GM18870 (cell line): ENCODE measurements at regions not wholly inside any gene's neighbourhood (a gene's known extent, or its start where the extent isn't known, plus 50 kb on each side); places are given as distances from the start of the nearest gene placed in this dataset.
"Not testable (repeated sequence)": the region's sequence is repeated elsewhere in the genome, so short reads cannot be mapped to it uniquely, and the experiment has no call there.

Source experiments
- ATAC-seq: cut with Tn5 transposase; IDR thresholded peaks from one replicate; pipeline ENCODE4 v1.9.1; 2021; ENCODE audit warnings: moderate library complexity; ENCODE audit not compliant: unreplicated experiment

DNA sequence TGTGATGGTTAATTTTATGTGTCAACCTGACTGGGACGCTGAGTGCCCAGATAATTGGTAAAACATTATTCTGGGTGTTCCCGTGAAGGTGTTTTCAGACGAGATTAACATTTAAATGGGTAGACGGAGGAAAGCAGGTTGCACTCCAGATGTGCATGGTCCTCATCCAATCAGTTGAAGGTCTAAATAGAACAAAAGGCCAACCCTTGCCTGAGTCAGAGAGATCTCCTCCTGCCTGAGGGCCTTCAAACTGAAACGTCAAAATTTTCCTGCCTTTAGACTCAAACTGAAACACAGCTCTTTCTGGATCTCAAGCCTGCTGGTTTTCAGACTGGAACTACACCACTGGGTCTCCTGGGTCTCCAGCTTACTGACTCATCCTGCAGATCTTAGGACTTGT is 73.5 kb downstream of the NPIPA8 start:
- ATAC-seq, result not testable (repeated sequence)

DNA sequence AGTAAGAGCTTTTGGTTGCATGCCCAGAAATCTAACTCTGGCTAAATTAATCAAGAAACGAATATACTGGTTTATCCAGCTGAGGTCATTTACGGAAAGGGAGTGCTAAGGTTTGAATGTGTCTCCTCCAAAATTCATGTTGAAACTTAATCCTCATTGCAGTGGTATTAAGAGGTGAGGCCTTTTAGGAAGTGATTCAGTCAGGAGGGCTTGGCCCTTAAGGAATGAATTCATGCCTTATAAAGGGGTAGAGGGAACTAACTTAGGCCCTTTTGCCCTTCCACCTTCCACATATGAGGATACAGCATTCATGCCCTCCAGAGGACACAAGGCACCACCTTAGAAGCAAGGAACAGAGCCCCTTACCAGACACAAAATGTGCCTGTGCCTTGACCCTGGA is 74.7 kb downstream of the NPIPA8 start:
- ATAC-seq, result not testable (repeated sequence)

DNA sequence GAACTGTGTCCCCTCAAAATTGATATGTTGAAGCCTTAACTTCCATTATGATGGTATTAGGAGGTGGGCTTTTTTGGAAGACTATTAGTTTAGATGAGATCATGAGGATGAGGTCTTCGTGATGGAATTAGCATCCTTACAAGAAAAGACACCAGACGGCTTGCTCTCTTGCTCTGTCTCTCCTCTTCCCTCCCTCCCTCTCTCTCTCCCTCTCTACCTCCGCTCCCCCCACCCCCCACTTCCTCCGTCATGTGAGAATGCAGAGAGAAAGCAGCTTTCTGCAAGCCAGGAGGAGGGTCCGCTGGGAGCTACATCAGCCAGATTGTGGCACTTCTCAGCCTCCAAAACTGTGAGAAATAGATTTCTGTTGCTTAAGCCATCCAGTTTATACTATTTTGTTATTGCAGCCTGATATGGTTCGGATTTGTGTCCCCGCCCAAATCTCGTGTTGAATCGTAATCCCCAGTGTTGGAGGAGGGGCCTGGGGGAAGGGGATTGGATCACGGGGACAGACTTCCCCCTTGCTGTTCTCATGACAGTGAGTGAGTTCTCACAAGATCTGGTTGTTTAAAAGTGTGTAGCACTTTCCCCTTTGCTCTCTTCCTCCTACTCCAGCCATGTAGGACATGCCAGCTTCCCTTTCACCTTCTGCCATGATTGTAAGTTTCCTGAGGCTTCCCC is 76.9 kb downstream of the NPIPA8 start:
- not testable (repeated sequence) for ATAC-seq

DNA sequence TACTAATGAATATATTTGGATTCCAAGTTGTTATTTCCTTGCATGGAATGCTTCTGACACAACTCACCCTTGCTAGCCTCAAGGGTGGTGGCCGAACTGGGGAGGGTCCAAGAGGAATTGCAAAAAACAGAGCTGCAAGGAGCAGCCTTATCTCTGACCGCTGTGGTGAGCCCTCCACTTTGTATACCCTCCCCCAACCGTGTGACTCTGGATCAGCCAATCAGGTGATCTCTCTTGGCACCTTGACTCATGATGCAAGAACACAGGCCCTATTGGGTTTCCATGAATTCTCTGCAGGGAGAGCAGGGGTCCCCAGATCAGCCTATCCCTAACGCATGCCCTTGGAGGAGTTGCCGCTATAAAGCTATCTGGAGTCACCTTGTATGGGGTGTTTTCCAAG is 83.6 kb downstream of the NPIPA8 start:
- not testable (repeated sequence) for ATAC-seq

DNA sequence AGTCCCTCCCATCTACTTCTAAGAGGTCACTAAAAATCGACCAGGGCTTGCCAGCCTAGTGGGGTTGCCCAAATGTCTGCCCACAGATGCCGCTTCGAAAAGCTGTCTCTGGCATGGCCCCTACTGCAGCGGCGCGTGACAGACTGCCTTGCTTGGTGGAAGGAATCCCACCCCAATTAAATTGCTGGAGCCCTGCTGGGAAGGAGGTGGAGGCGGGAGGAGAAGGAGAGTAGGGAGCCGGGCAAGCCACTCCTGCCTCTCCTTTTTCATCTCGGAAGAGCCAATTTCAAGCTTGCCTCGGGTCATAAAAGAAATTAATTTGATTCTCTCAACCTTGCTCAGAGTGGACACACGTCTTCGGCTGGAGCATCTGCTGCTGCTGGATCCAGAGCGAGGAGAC is 106.0 kb downstream of the NPIPA8 start:
- not testable (repeated sequence) for ATAC-seq

DNA sequence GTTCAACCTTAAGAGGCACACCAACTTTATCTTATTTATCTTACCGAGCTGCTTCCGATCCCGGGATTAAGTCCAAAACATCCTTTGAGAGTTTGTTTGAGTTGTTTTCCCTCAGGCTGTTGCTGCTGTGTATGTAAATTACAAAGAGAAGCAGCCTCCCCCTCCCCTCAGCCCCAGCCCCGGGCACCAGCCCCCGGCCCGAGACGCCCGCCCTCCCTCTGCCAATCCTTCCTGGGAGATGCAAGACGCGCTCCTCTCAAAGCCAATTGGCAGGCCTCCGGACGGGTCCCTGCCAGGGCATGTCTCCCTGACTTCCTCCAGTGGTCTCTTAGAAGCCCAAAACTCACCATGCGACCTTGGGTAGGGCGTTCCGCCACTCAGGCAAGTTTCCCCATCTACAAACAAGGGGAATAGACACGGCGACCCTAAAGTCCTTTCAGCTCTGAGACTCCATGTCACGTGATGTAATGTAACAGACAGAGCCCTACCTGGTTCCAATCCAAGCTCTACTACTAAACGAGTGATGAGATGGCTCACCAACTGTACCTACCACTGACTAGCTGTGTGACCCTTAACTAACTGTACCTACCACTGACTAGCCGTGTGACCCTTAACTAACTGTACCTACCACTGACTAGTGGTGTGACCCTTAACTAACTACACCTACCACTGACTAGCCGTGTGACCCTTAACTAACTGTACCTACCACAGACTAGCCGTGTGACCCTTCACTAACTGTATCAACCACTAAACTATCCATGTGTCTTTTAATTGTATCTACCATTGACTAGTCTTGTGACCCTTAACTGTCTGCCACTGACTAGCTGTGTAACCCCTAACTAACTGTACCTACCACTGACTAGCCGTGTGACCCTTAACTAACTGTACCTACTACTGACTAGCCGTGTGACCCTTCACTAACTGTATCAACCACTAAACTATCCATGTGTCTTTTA is 114.2 kb downstream of the NPIPA8 start:
- ATAC-seq, result not testable (repeated sequence)

DNA sequence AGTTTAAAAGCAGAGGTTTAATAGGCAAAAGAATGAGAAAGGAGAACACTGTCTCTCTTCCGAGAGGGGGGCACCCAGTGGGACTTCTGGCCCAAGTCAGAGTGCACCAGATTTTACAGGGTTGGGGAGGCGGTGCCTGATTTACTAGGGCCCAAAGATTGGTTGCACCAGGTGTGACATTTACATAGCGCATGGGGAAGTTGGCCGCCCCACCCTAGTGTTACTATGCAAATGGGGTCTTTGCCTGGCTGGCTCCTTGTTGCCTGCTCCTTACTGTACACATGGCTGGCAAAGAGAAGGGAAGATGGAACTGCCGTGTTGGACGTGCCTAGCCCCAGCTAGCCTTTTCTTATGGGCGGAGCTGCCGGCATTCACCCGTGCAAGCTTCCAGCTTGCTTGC is 118.8 kb downstream of the NPIPA8 start:
- not testable (repeated sequence) for ATAC-seq

DNA sequence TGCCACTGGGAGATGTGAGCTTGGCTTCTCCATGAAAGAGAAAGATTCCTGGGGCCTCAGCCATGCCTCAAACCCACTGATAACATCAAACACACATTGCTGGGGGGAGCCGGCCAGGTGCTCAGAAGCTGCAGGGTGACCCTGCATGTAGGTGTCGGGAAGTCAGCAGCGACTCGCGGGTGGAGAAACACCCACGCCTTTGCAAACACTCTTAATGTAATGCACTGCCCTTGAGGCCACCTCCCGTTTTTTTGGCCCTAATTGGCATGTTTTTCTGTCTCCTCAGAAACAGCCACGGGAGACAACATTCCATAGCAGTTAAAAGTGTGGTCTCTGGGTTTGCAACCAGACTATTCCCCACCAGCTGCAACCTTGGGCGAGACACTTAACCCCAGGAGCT is 119.7 kb downstream of the NPIPA8 start:
- ATAC-seq, result not testable (repeated sequence)

DNA sequence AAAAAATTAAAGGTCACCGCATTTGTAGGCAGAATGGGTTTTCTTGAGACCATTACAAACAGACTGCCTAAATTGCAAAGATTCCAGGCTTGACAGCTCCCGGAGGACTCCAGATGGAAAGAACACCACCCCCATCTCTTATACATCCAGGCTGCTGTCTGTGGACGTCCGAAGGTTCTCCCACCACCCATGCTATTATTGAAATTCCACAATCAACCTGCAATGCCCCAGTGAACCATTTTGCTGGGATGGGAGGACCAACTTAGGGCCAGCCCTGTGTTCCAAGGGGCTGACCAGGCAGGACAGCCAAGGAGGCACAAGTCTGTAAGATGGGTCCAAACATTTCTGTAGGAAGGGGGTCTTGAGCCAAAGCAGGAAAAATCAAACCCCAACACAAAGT is 122.7 kb downstream of the NPIPA8 start:
- ATAC-seq, result not testable (repeated sequence)

DNA sequence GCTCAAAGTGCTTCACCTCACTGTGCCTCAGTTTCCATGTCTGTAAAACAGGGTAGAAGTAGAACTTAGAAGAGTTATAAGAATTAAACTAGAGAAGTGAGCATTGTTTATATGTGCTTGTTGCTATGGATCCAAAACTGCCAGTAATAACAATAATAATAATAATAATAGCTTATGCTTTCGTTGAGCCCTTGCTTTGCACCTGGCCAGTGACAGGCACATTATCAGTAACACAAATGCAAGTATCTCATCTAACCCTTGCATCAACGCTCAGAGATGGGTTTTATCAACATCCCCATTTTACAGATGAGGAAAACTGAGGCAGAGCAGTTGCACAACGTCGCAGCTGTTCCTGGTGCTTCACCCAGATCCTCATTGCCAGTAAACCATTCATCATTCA is 125.0 kb downstream of the NPIPA8 start:
- ATAC-seq, result not testable (repeated sequence)

DNA sequence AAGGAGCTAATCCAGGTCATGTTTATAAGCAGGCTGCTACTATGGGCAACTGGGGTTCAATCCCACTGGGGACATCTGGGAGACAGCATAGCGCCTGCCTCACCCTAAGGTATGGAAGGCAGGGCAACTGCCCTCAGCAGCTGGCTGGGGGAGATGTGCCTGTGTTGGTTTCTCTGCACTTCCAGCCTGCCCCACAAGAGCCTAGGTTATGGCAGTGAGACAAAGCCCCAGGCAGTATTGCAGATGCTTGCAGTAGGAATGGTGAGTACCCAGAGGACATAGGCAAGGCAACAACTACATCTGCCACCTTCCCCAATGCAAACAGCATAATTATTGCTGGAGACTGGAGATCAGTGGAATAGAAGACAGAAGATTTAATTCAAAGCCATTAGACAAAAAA is 131.8 kb downstream of the NPIPA8 start:
- not testable (repeated sequence) for ATAC-seq

DNA sequence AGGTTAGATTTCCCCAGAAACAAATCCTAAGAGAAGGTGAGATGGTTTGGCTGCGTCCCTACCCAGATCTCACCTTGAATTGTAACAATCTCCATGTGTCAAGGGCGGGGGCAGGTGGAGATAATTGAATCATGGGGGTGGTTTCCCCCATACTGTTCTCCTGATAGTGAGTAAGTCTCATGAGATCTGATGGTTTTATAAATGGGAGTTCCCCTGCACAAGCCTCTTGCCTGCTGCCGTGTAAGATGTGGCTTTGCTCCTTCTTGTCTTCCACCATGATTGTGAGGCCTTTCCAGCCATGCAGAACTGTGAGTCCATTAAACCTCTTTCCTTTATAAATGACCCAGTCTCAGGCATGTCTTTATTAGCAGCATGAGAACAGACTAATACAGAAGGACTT is 132.2 kb downstream of the NPIPA8 start:
- not testable (repeated sequence) for ATAC-seq

DNA sequence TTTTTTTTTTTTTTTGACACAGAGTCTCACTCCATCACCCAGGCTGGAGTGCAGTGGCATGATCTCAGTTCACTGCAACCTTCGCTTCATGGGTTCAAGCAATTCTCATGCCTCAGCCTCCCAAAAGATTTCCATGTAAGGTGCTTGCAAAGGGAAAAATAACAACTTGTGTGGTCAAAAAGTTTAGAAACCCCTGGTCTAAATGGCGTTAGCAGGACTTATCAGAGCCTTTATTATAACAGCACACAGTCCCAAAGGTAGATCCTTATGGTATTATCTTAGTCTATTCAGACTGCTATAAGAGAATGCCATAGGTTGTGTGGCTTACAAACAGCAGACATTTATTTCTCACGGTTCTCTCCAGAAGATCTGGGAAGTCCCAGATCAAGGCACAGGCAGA is 135.0 kb downstream of the NPIPA8 start:
- ATAC-seq, result not testable (repeated sequence)

DNA sequence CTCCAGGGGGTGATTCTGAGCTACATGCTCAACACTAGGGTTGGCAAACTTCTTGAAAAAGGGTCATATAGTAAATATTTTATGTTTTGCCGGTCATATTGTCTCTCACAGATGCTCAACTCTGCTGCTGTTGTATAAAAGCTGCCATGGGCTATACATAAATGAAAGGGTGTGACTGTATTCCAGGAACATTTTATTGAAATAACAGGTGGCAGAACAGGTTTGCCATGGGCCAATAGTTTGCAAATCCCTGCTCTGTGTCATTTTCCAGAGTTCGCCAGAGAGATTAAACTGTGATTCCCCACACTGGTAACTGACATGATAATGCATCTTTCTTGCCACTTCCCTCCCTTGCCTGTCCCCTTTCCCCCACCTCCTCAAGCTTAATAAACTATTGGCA is 144.1 kb downstream of the NPIPA8 start:
- not testable (repeated sequence) for ATAC-seq

DNA sequence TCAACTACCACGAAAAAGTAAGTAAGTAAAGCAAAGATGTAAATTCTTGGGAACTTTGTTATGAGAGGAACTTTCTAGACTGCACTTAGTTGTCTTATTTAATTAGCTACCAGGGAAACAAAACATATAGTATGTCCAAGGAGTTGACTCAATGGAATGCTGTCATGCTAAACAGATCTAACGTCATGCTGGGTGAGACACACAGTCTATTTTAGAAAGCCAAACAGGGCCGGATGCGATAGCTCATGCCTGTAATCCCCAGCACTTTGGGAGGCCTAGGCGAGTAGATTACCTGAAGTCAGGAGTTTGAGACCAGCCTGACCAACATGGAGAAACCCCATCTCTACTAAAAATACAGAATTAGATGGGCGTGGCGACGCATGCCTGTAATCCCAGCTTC is 146.4 kb downstream of the NPIPA8 start:
- not testable (repeated sequence) for ATAC-seq

DNA sequence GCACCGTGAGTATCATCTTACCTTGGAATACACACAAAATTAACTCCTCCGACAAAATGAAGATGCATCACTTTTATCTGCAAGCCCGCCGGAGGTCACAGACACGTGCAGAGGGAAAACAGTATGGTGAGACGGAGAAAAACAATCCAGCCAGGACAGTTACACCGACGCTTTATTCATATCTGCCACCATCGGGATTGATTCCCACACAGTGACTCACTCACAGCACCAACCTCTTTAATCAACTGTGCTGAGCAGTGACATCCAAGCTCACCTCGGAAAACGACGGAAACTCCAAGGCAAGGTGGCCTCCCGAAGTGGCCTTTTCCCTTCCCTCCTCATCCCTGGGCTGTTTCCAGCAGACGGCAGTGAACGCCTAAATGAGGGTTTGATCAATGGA is 151.8 kb downstream of the NPIPA8 start:
- ATAC-seq, result not testable (repeated sequence)

DNA sequence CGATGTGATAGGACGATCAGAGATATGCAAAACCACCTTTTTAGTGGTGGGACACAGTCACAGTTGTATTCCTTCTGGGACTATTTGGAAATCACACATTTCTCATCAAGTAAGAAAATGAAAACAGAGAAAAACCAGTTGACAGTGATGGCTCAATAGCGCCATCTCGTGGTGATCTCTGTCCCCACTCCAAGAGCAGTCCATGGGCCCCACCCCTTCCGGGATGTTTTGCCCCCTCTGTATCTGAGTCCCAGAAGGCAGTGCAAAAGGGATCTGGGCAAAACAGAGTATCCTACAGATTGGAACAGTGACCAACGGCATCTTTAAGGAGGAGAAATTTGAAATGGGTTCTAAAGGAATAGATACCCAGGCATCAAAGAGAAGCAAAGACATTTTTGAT is 155.5 kb downstream of the NPIPA8 start:
- ATAC-seq, result not testable (repeated sequence)

DNA sequence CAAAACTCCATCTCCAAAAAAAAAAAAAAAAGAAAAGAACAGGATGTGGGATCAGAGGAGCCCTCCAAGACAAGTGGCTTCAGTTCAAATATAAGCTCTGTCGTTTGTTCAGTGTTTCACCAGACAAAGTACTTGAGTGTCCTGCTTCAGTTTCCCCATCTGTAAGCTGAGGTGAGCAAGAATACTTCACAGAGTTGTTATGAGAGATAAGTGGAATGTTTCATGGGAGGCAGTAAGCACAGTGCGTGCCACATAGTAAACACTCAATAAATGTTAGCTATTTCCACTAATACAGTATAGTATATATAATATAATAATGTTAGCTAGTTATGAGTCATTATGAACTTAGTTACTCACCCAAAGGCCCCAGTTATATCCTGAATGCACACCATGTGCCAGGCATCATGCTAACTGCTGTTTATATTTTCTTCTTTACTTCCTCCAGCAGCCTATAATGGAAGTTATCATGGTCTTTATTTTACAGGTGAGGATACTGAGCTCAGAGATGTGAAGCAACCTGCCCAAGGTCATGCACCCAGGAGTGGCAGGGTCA is 162.5 kb downstream of the NPIPA8 start:
- ATAC-seq, result not testable (repeated sequence)

DNA sequence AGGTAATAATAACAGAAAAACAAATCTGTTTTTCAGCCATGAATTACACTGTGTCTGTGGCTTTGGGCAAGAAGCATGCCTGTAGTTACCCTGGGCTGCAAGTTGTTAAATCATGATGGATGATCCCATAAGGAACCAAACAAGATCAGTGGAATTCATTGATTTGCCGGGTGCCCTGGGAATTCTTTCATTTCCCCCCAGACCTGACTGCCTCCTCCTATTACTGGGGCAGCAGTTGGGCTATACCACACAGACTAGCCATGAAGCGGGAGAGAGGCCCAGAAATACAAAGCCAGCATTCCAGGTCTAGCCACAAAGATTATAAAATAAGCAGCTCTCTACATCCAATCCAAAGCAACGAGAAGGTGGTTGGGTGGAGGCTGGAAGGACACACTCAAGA is 174.2 kb downstream of the NPIPA8 start:
- ATAC-seq, result not testable (repeated sequence)

DNA sequence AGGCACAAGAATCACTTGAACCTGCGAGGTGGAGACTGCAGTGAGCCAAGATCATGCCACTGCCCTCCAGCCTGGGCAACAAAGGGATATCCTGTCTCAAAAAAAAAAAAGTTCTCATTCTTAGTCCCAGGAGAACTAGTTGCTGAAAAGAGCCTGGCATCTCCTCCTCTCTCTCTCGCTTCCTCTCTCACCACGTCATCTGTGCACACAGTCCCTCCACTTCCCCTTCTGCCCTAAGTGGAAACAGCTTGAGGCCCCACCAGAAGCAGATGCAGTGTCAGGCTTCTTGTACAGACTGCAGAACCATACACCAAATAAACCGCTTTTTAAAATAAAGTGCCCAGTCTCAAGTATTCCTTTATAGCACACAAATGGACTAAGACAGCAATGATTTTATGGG is 175.3 kb downstream of the NPIPA8 start:
- ATAC-seq, result not testable (repeated sequence)

DNA sequence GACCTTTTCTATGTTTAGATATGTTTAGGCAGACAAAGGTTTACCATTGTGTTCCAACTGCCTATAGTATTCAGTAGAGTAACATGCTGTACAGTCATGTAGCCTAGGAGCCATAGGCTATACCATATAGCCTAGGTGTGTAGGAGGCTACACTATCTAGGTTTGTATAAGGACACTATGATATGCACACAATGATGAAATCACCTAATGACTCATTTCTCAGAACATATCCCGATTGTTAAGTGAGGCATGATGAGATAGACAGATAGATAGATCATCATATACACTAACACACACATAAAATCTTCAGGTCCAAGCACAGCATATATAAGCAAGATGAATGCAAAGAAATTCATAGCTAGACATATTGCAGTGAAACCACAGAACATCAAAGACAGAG is 177.4 kb downstream of the NPIPA8 start:
- not testable (repeated sequence) for ATAC-seq

DNA sequence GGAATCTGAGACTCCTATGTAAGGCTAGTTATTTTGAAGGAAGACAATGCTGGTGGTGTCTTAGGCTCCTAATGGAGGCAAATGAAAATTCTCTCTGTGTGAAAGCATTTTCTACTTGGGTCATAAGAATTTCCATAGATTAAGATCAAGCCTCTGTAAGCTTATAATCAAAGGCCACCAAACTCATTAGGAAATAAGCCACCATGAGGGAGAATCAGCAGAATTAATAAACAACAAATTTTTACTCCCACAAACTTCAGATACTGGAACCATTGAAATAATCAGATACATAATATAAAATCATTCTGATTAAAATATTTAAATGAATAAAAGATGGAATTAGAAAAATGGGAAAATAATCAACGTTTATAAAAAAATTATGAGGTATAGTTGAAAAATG is 178.7 kb downstream of the NPIPA8 start:
- ATAC-seq, result not testable (repeated sequence)
